ENCODE measurements at regions not wholly inside any gene's neighbourhood (a gene's known extent, or its start where the extent isn't known, plus 50 kb on each side); places are given as distances from the start of the nearest gene placed in this dataset.

DNA sequence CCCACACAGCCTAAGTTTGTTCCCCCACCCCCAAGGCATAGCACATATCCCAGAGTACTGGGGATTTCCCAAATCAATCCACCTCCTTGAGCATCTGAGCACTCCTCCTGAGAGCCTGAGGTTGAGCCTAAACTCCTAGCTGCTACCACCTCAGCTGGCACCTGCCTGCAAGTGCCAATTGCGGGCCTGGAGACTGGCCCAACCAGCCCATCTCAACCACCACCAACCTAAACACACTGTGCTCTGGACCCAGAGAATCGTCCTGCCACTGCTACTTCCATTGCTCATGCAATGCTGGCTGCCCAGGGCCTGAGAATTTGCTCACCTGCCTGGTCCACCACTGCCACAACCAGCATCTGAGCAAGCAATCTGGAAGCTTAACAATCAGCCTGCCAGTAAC lies 177.1 kb downstream of the FGF13 start:
- DNase-seq (ENCODE audit: low spot score) = no peak
- H3K4me1 Mint-ChIP-seq (ENCODE audit: low read depth in 2 of 2) = no peaks in the 10 kb centered on the region
- H3K27ac Mint-ChIP-seq = no peak overlapping the region
- no peak overlapping the region for H3K4me3 Mint-ChIP-seq
- H3K27me3 Mint-ChIP-seq = no peaks in the 10 kb centered on the region
- ATAC-seq = no peak
- no peaks in the 10 kb centered on the region for H3K36me3 Mint-ChIP-seq
- no peaks in the 10 kb centered on the region for H3K9me3 Mint-ChIP-seq

DNA sequence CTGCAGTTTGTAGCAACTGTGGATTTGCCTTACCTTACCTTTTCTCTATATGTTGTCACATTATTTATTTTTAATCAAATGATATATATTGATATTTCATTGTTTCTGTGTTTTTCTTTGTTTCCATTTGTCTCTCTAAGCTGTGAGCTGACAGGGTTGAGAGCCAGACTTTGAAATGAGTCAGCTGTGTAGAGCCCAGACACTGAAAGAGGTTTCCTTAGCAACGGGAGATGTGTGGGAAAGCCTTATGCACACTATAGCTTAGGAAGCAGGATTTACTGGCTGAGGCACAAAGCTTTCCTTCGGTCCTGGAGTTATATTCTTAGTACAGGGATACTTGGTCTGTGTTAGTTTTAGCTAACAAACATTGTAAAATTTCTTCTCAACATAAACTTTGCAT lies 192.2 kb downstream of the FGF13 start:
- DNase-seq (ENCODE audit: low spot score) = no peak
- no peak overlapping the region for H3K27ac Mint-ChIP-seq
- ATAC-seq = no peak
- peaks cover 0 to 9% of the 10 kb centered on the region in 2 donors for H3K27me3 Mint-ChIP-seq
- no peak overlapping the region for H3K4me3 Mint-ChIP-seq
- H3K9me3 Mint-ChIP-seq = peaks cover 11% of the 10 kb centered on the region
- H3K4me1 Mint-ChIP-seq (ENCODE audit: low read depth in 2 of 2) = no peaks in the 10 kb centered on the region
- no peaks in the 10 kb centered on the region for H3K36me3 Mint-ChIP-seq

DNA sequence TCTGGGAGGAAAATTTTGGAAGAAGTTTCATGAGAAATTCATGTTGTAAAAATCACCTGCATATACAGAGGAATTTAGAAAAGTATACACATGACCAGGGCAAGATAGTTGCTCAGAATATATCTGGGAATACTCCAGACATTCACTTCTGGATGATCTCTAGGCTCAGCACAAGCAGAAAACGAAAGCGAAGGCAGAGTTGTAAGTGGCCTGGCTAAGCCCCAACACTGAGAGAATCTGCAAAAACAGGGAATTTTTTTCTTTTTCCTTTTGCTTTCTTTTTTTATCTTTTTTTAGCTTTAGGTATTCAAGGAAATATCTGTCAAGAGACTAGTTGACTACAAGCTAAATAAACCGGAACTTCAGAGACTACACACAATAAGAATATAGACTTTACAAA lies 207.2 kb downstream of the FGF13 start:
- H3K9me3 Mint-ChIP-seq = no peaks in the 10 kb centered on the region
- H3K4me1 Mint-ChIP-seq (ENCODE audit: low read depth in 2 of 2) = no peaks in the 10 kb centered on the region
- no peaks in the 10 kb centered on the region for H3K36me3 Mint-ChIP-seq
- DNase-seq (ENCODE audit: low spot score) = no peak
- no peak overlapping the region for H3K27ac Mint-ChIP-seq
- no peak overlapping the region for H3K4me3 Mint-ChIP-seq
- H3K27me3 Mint-ChIP-seq = peaks cover 0 to 2% of the 10 kb centered on the region in 2 donors
- ATAC-seq = no peak

DNA sequence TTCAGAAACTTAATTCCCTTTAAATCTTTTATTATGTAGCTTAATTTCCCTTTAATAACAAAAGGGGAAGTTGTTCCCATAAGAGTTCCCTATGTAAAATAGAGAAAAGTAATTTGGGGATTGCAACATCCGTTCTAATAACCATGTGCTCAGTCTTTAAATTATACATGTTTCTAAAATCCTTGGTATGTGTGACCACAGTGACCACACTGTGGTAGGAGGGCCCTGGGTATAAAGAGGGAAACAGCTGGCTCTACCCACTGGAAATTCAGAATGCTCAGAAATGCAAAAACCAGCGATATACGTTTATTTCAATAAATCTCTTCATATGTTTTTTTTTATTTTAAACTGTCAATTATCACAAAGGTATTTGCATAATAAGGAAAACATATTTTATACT lies 219.1 kb downstream of the FGF13 start:
- no peak for ATAC-seq
- no peaks in the 10 kb centered on the region for H3K4me1 Mint-ChIP-seq (ENCODE audit: low read depth in 2 of 2)
- no peaks in the 10 kb centered on the region for H3K36me3 Mint-ChIP-seq
- no peak overlapping the region for H3K4me3 Mint-ChIP-seq
- H3K27ac Mint-ChIP-seq = no peak overlapping the region
- no peak for DNase-seq (ENCODE audit: low spot score)
- no peaks in the 10 kb centered on the region for H3K27me3 Mint-ChIP-seq
- H3K9me3 Mint-ChIP-seq = no peaks in the 10 kb centered on the region

DNA sequence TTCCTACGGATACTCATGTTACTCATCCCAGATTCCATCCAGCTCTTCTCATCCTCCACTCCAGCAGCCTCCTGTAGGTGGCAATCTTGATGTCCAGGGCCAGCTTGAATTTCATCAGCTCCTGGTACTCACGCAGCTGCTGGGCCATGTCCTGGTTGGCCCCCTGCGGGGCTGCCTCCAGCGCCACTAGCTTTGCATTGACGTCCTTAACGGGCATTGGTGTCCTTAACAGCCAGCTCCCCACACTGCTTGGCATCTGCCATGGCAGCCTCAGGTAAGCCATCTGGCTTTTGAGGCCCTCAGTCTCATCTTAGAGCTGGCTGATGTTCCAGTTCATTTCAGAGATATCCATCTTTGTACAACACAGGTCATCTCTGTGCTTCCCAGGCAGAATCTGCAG lies 223.7 kb downstream of the FGF13 start:
- no peak for ATAC-seq

DNA sequence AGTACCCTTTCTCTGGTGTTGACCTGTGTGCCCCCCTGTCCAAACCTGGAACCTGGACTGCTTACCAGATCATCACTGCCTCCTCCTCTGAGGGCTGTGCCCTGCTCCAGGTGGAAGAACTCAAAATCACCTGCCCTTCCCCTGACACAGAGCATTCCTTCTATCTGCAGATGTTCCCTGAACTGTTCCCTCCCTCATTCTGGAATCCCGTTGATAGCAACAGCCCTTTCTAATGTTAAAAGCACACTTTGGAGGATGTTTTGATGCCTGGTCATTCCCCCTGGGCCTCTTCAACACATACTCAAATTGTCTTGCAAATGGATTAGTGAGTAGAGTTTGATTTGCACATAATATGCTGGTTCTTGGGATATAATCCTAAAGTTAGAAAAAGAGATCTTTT lies 225.8 kb downstream of the FGF13 start:
- H3K36me3 Mint-ChIP-seq = no peaks in the 10 kb centered on the region
- H3K4me1 Mint-ChIP-seq (ENCODE audit: low read depth in 2 of 2) = no peaks in the 10 kb centered on the region
- H3K27me3 Mint-ChIP-seq = no peaks in the 10 kb centered on the region
- no peak overlapping the region for H3K4me3 Mint-ChIP-seq
- no peak for DNase-seq (ENCODE audit: low spot score)
- no peak for ATAC-seq
- H3K9me3 Mint-ChIP-seq = no peaks in the 10 kb centered on the region
- H3K27ac Mint-ChIP-seq = no peak overlapping the region

More for the DNA sequence above, 223.7 kb downstream of the FGF13 start:
- Mint-ChIP-seq H3K4me1 (ENCODE audit: low read depth in 2 of 2) (no peaks in the 10 kb centered on the region), H3K27me3 (no peaks in the 10 kb centered on the region), H3K36me3 (no peaks in the 10 kb centered on the region), H3K4me3 (no peak overlapping the region), H3K9me3 (no peaks in the 10 kb centered on the region), H3K27ac (no peak overlapping the region)
- peak; percentile 60 for DNase-seq (ENCODE audit: low spot score)

DNA sequence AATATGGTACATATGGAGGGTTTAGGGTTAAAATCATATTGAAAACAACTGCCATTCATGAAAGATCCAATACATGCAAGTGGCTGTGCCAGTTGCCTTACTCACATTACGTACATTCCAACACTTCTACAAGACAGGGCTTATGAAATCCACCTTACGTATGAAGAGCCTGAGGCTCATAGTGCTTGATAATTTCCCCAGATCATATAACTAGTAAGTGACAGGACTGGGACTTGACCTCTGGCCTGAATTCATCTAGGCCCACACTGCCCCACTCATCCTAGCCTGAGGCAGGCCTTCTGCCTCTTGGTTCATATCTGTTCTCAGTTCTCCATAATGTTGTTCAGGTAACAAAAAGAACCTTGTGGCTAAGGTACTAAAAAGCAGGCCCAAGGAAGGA lies 226.3 kb downstream of the FGF13 start:
- Mint-ChIP-seq H3K4me3 (no peak overlapping the region), H3K27ac (no peak overlapping the region), H3K9me3 (no peaks in the 10 kb centered on the region), H3K36me3 (no peaks in the 10 kb centered on the region), H3K27me3 (no peaks in the 10 kb centered on the region), H3K4me1 (ENCODE audit: low read depth in 2 of 2) (no peaks in the 10 kb centered on the region)
- DNase-seq (ENCODE audit: low spot score) (no peak), ATAC-seq (no peak)

DNA sequence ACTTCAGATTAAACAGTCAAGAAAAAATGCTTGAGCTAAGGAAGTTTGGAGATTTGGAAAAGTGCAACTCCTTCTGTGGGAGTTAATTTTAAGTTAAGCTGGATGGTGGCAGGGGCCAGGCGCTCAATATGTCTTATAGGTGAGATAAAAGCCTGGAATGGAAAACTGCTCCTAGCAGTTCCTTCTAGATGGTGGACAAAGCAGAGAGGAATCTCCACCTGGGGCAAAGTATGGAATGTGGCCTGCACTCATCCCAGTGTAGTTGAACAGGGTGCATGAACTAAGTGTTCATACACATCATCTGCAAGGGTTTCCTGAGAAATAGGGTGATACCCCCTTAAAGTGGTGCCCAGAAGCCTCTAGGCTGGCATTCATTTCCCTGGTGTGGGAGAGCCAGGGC lies 227.1 kb downstream of the FGF13 start:
- Mint-ChIP-seq H3K9me3 (no peaks in the 10 kb centered on the region), H3K4me1 (ENCODE audit: low read depth in 2 of 2) (no peaks in the 10 kb centered on the region), H3K36me3 (no peaks in the 10 kb centered on the region), H3K27ac (no peak overlapping the region), H3K27me3 (no peaks in the 10 kb centered on the region), H3K4me3 (no peak overlapping the region)
- no peak for ATAC-seq
- DNase-seq (ENCODE audit: low spot score) = no peak

DNA sequence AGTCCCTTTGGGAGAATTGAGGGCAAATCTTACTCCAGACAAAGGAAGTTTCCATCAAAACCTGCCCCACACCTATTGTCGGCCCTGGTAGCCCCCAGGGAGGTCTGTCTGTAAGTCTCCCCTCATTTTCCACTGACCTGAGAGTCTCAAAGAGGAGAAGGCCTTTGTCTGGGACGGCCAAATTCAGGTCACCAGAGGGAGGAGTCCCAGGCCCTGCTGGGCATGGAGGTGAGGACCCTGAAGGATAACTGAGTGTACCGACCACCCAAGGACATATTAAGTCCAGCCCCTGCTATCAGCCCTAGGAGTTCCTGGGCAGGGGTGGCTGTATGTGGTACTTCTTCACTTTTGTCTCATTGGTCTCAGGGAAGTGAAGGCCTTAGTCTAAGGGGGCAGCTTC lies 229.9 kb downstream of the FGF13 start:
- Mint-ChIP-seq H3K27me3 (peaks cover 0 to 4% of the 10 kb centered on the region in 2 donors), H3K4me3 (no peak overlapping the region), H3K4me1 (ENCODE audit: low read depth in 2 of 2) (no peaks in the 10 kb centered on the region), H3K9me3 (no peaks in the 10 kb centered on the region), H3K27ac (no peak overlapping the region), H3K36me3 (no peaks in the 10 kb centered on the region)
- DNase-seq (ENCODE audit: low spot score) = no peak
- ATAC-seq = no peak

DNA sequence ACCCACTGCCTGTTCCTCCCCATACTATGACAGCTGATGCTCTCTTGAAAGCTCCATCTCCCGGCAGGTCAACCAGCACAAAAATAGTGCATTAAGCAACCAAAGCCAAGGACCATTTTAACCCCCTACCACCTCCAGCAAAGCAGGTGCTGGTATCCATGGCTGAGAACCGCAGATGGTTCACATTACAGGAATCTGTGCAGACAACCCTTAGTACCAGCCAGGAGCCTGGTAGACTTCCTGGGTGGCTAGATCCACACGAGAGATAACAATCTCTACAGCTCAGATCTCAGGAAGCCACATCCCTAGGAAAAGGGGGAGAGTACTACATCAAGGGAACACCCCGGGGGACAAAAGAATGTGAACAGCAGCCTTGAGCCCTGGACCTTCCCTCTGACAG lies 248.0 kb downstream of the FGF13 start:
- DNase-seq (ENCODE audit: low spot score) (no peak), ATAC-seq (no peak)
- H3K27ac Mint-ChIP-seq = no peak overlapping the region
- H3K4me3 Mint-ChIP-seq = no peak overlapping the region
- H3K36me3 Mint-ChIP-seq = no peaks in the 10 kb centered on the region
- H3K9me3 Mint-ChIP-seq = peaks cover 3% of the 10 kb centered on the region
- no peaks in the 10 kb centered on the region for H3K4me1 Mint-ChIP-seq (ENCODE audit: low read depth in 2 of 2)
- H3K27me3 Mint-ChIP-seq = no peaks in the 10 kb centered on the region
